DOHH2 (cell line): ENCODE measurements at regions not wholly inside any gene's neighbourhood (a gene's known extent, or its start where the extent isn't known, plus 50 kb on each side); places are given as distances from the start of the nearest gene placed in this dataset.

Experiments used
- EZH2phosphoT487 ChIP-seq: fragments of 200-600 bp; sonication (generic); IDR thresholded peaks from 2 replicates; pipeline ENCODE4 v1.6.1; 2017; ENCODE audit warnings: borderline replicate concordance, mild to moderate bottlenecking, antibody characterized with exemption, low read length, moderate library complexity, mixed read lengths
- TF ChIP-seq, protein P1 (sequence below): fragments of 200-600 bp; sonication (generic); IDR thresholded peaks from one replicate; pipeline ENCODE4 v1.5.1; 2014; ENCODE audit warnings: antibody characterized with exemption, mild to moderate bottlenecking, low read depth, low read length; ENCODE audit not compliant: poor library complexity, severe bottlenecking

DNA sequence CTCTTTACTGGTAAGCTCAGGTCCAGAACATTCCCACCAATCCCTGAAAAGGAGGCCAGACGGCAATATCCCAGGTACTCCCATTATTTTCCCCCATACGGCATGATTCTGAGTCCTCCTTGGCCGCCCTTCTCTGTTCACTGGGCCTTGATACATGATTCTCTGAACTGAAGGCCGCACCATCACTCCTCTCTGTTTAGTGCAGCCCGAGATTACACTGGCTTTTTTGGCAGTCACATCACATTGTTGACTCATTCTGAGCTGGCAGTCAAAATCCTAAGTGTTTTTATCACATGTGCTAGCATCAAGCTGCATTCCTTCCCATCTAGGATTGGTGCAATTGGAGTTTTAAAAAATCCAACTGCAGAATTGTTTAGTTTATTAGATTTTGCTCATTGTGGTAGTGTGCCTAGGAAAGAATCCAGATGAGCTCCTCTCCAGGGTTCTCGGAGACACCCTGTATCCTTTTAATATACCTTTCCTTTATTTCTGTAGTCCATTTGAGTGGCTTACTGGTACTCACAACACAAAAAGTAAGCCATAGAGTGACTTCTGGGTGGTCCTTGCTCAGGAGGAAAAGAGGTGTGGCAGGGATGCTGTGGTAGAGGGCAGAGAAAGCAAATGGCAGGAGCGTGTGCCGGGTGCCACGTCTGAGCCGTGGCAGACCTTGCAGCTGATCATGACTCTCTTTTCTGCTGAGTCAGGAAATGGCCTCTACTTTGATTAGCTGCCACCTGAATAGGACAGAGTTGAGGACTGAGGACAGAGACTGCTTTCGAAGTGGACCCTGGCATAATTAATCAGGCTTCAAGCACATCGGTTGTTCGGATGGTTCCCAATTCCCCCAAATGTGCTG, 121.1 kb upstream of the IL12B start:
- TF ChIP-seq EZH2phosphoT487, result no peak
- TF ChIP-seq, protein P1, sequence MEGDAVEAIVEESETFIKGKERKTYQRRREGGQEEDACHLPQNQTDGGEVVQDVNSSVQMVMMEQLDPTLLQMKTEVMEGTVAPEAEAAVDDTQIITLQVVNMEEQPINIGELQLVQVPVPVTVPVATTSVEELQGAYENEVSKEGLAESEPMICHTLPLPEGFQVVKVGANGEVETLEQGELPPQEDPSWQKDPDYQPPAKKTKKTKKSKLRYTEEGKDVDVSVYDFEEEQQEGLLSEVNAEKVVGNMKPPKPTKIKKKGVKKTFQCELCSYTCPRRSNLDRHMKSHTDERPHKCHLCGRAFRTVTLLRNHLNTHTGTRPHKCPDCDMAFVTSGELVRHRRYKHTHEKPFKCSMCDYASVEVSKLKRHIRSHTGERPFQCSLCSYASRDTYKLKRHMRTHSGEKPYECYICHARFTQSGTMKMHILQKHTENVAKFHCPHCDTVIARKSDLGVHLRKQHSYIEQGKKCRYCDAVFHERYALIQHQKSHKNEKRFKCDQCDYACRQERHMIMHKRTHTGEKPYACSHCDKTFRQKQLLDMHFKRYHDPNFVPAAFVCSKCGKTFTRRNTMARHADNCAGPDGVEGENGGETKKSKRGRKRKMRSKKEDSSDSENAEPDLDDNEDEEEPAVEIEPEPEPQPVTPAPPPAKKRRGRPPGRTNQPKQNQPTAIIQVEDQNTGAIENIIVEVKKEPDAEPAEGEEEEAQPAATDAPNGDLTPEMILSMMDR, result no peak
